ENCODE measurements at regions not wholly inside any gene's neighbourhood (a gene's known extent, or its start where the extent isn't known, plus 50 kb on each side); places are given as distances from the start of the nearest gene placed in this dataset.

GRCh38 chr20:22098511-22098910 lies 393.0 kb downstream of the PAX1 start:
- Histone ChIP-seq H3K4me1 (no peaks in the 10 kb centered on the region), H3K9me3 (replicated peaks) (peaks cover 17% of the 10 kb centered on the region), H3K36me3 (no peaks in the 10 kb centered on the region), H3K27me3 (ENCODE audit: low read depth) (no peaks in the 10 kb centered on the region), H3K4me3 (no peak overlapping the region), H3K27ac (replicated peaks) (no peak overlapping the region)
- intact Hi-C loops (cut with micrococcal nuclease), result no loop called here
- DNase-seq, result no peak
- no peak for TF ChIP-seq CTCF (IDR thresholded peaks at IDR 0.05; ENCODE audit: borderline replicate concordance)

- intact Hi-C loops (cut with micrococcal nuclease), result no loop called here
- Histone ChIP-seq H3K36me3 (no peaks in the 10 kb centered on the region), H3K27me3 (ENCODE audit: low read depth) (no peaks in the 10 kb centered on the region), H3K9me3 (replicated peaks) (peaks cover 64% of the 10 kb centered on the region), H3K27ac (replicated peaks) (no peak overlapping the region), H3K4me3 (no peak overlapping the region), H3K4me1 (no peaks in the 10 kb centered on the region)
- DNase-seq, result no peak
- no peak for TF ChIP-seq CTCF (IDR thresholded peaks at IDR 0.05; ENCODE audit: borderline replicate concordance)
Observed at GRCh38 chr20:22093122-22093521, 387.7 kb downstream of the PAX1 start.

GRCh38 chr20:22088882-22089281 lies 383.4 kb downstream of the PAX1 start:
- DNase-seq, result no peak
- no peak for TF ChIP-seq CTCF (IDR thresholded peaks at IDR 0.05; ENCODE audit: borderline replicate concordance)
- no peak overlapping the region for H3K4me3 ChIP-seq
- intact Hi-C loops (cut with micrococcal nuclease), result no loop called here
- H3K27me3 ChIP-seq (ENCODE audit: low read depth), result no peaks in the 10 kb centered on the region
- H3K4me1 ChIP-seq, result no peaks in the 10 kb centered on the region
- no peaks in the 10 kb centered on the region for H3K36me3 ChIP-seq
- peaks cover 53% of the 10 kb centered on the region for H3K9me3 ChIP-seq (replicated peaks)
- H3K27ac ChIP-seq (replicated peaks), result no peak overlapping the region

- Histone ChIP-seq H3K27me3 (ENCODE audit: low read depth) (no peaks in the 10 kb centered on the region), H3K9me3 (replicated peaks) (peaks cover 7% of the 10 kb centered on the region), H3K36me3 (no peaks in the 10 kb centered on the region), H3K27ac (replicated peaks) (no peak overlapping the region), H3K4me3 (no peak overlapping the region), H3K4me1 (no peaks in the 10 kb centered on the region)
- intact Hi-C loops (cut with micrococcal nuclease), result no loop called here
- TF ChIP-seq CTCF (IDR thresholded peaks at IDR 0.05; ENCODE audit: borderline replicate concordance), result no peak
- no peak for DNase-seq
Observed at GRCh38 chr20:22080985-22081384, 375.5 kb downstream of the PAX1 start.

GRCh38 chr20:22074635-22075034 lies 369.2 kb downstream of the PAX1 start:
- no peak overlapping the region for H3K4me3 ChIP-seq
- peaks cover 7% of the 10 kb centered on the region for H3K9me3 ChIP-seq (replicated peaks)
- H3K27me3 ChIP-seq (ENCODE audit: low read depth), result no peaks in the 10 kb centered on the region
- no peak for TF ChIP-seq CTCF (IDR thresholded peaks at IDR 0.05; ENCODE audit: borderline replicate concordance)
- no peak overlapping the region for H3K27ac ChIP-seq (replicated peaks)
- no peaks in the 10 kb centered on the region for H3K36me3 ChIP-seq
- intact Hi-C loops (cut with micrococcal nuclease), result no loop called here
- H3K4me1 ChIP-seq, result no peaks in the 10 kb centered on the region
- no peak for DNase-seq

- H3K9me3 ChIP-seq (replicated peaks), result peaks cover 7% of the 10 kb centered on the region
- no peaks in the 10 kb centered on the region for H3K4me1 ChIP-seq
- intact Hi-C loops (cut with micrococcal nuclease), result no loop called here
- H3K4me3 ChIP-seq, result no peak overlapping the region
- H3K27ac ChIP-seq (replicated peaks), result no peak overlapping the region
- DNase-seq, result no peak
- no peak for TF ChIP-seq CTCF (IDR thresholded peaks at IDR 0.05; ENCODE audit: borderline replicate concordance)
- no peaks in the 10 kb centered on the region for H3K27me3 ChIP-seq (ENCODE audit: low read depth)
- no peaks in the 10 kb centered on the region for H3K36me3 ChIP-seq
Observed at GRCh38 chr20:22071841-22072240, 366.4 kb downstream of the PAX1 start.
